ENCODE measurements at regions not wholly inside any gene's neighbourhood (a gene's known extent, or its start where the extent isn't known, plus 50 kb on each side); places are given as distances from the start of the nearest gene placed in this dataset.

GRCh38 chr6:81304466-81304865, 448.0 kb downstream of the TENT5A start:
- no peaks in the 10 kb centered on the region for H3K9me3 Mint-ChIP-seq
- H3K36me3 ChIP-seq (ENCODE audit: insufficient read depth), result no peaks in the 10 kb centered on the region
- DNase-seq (ENCODE audit: low spot score), result no peak
- H3K4me1 ChIP-seq (ENCODE audit: insufficient read depth), result peaks cover 2% of the 10 kb centered on the region; the same call in 1 of the 2 replicates
- no peak for ATAC-seq
- no peak overlapping the region for H3K4me3 Mint-ChIP-seq
- H3K4me2 ChIP-seq, result no peak overlapping the region
- H3K4me1 Mint-ChIP-seq, result peaks cover 7% of the 10 kb centered on the region; the same call in 2 of the 3 replicates
- H4K20me1 ChIP-seq (replicated peaks; ENCODE audit: insufficient read depth), result no peaks in the 10 kb centered on the region
- H3K79me2 ChIP-seq (replicated peaks; ENCODE audit: insufficient read depth), result no peaks in the 10 kb centered on the region
- no peaks in the 10 kb centered on the region for H3K27me3 Mint-ChIP-seq (ENCODE audit: insufficient read depth, low read depth, poor library complexity)
- no peak overlapping the region for H3K4me3 ChIP-seq
- H3K9me2 ChIP-seq (ENCODE audit: insufficient read depth), result no peaks in the 10 kb centered on the region
- H3K36me3 Mint-ChIP-seq (ENCODE audit: low read depth), result no peaks in the 10 kb centered on the region
- H3K27me3 ChIP-seq (ENCODE audit: insufficient read depth), result no peaks in the 10 kb centered on the region
- H3K27ac ChIP-seq (ENCODE audit: low read depth), result no peak overlapping the region
- H3K27ac Mint-ChIP-seq, result no peak overlapping the region
- H3F3A ChIP-seq (replicated peaks; ENCODE audit: low read depth), result no peaks in the 10 kb centered on the region
- TF ChIP-seq REST (IDR thresholded peaks at IDR 0.05; ENCODE audit: unreplicated experiment) (no peak), ETS1 (IDR thresholded peaks at IDR 0.05) (no peak), STAT1 (IDR thresholded peaks at IDR 0.05; ENCODE audit: unreplicated experiment) (no peak), POLR2AphosphoS5 (IDR thresholded peaks at IDR 0.05; ENCODE audit: low read depth) (no peak), CTCF (conservative IDR thresholded peaks at IDR 0.05; ENCODE audit: low read depth in 2 of 2) (no peak), ZNF114 (CRISPR knock-in tag; IDR thresholded peaks at IDR 0.05) (no peak), CREB1 (CRISPR knock-in tag; IDR thresholded peaks at IDR 0.05; ENCODE audit: low read depth) (no peak), EZH2 (IDR thresholded peaks at IDR 0.05; ENCODE audit: low read depth, unreplicated experiment) (no peak), EZH2phosphoT487 (IDR thresholded peaks at IDR 0.05; ENCODE audit: unreplicated experiment) (no peak), NANOG (IDR thresholded peaks at IDR 0.05; ENCODE audit: borderline replicate concordance) (no peak), ZNF331 (CRISPR knock-in tag; IDR thresholded peaks at IDR 0.05; ENCODE audit: low read depth) (no peak), JUNB (IDR thresholded peaks at IDR 0.05; ENCODE audit: unreplicated experiment) (no peak)
- no peak overlapping the region for H2AFZ ChIP-seq

Measured in GM23338 (cell line).